Activated naive CD4-positive, alpha-beta T cell (primary cell): ENCODE measurements at regions not wholly inside any gene's neighbourhood (a gene's known extent, or its start where the extent isn't known, plus 50 kb on each side); places are given as distances from the start of the nearest gene placed in this dataset.

ENCODE experiments used
- DNase-seq, 4 experiments: peaks; one replicate each; lab custom pipeline; 2025; lab: John Stamatoyannopoulos, UW

- DNase-seq, result no peak
Measured at GRCh38 chr1:221431961-221432360, 309.9 kb downstream of the DUSP10 start.

GRCh38 chr1:221435504-221435904 is 306.4 kb downstream of the DUSP10 start:
- DNase-seq, result no peak

DNA sequence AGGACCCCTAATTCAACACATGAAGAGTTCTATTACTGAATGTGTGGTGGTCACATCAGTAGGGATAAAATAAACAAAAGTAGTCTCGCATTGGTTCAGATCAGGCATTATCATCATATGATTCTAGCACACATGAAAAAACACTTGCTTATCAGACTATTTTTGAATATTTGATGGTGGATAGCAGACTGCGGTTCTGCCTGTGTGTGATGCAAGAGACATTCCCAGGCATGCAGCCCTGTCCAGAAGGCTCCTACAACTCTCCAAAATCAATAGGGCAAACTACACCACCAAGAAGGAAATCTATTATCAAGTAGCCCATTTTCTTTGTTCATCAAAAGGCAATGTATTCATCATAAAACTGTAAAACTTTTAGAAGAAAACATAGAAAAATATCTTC is 304.7 kb downstream of the DUSP10 start:
- DNase-seq, result no peak

GRCh38 chr1:221437926-221438325 is 304.0 kb downstream of the DUSP10 start:
- DNase-seq, result no peak

GRCh38 chr1:221439008-221439746 is 302.7 kb downstream of the DUSP10 start:
- peak in 1 of 4 experiments; percentile 3 for DNase-seq

- no peak for DNase-seq
Measured at GRCh38 chr1:221439747-221440501, 302.0 kb downstream of the DUSP10 start.

DNA sequence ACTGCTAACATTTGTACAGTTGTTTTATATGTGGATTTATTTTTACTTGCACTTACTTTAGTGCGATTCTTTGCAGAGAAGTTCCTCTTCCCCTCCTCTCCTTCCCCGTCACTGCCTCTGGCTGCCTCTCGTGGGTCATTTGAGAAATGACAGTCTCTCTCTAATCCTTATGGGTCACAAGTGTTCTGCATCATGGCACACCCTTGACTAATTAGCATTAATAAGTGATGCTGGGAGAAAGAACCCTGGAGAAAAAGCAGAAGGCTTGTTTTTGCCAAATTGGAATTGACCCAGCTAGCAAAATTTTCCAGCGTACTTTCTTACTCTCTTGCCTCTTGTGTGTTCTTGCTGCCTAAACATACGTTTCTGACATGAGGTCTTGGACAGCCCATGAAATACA is 301.2 kb downstream of the DUSP10 start:
- no peak for DNase-seq

GRCh38 chr1:221442056-221442455 is 299.8 kb downstream of the DUSP10 start:
- DNase-seq, result no peak

- DNase-seq, result no peak
Measured at GRCh38 chr1:221444346-221444745, 297.5 kb downstream of the DUSP10 start.

DNA sequence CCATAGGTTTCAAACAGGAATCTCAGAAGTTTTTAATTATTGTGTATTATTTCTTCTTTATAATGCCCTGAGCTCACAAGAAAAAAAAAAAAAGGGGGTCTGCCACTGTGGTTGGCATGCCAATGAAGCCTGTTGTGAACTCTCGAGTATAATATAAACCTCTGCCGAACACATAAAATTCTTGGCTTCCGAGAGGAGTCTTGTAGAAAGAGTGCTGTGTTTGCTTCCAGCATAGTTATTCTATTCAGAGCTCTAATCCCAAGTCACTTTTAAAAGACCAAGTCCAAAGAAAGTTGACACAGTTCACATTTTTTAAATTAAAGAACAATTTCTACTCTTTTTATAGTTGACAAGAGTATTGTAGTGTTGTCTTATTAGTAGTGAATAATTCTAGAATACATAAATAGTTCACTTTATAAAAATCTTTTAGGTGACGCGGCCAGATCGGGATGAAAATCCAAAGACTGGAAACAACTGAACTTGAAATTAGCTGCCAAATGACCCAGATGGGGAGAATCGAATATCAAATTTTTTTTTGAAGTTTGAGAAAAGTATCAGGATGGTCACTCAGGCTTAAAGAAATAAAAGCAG is 293.2 kb downstream of the DUSP10 start:
- no peak for DNase-seq

- no peak for DNase-seq
Measured at GRCh38 chr1:221449194-221449593, 292.7 kb downstream of the DUSP10 start.

- DNase-seq, result no peak
Measured at GRCh38 chr1:221449801-221450470, 292.0 kb downstream of the DUSP10 start.

GRCh38 chr1:221451741-221452140 is 290.1 kb downstream of the DUSP10 start:
- DNase-seq, result no peak

DNA sequence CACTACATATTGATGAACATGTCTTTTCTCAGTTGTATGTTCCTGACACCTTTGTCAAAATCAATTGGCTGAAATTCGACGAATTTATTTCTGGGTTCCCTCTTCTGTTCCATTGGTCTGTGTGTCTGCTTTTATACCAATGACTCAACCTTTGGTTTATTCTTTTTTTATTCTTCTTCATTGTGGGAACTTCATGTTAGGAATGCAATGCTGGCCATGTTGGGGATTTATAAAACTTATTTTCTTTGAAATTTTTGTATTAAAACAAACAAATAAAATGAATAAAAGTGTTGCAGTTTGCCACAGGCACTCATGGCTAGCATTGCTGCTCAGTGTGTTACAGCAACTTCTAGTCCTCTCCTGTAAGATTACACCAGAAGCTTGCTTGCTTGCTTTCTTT is 287.8 kb downstream of the DUSP10 start:
- no peak for DNase-seq

- DNase-seq, result no peak
Measured at GRCh38 chr1:221456918-221457317, 285.0 kb downstream of the DUSP10 start.

DNA sequence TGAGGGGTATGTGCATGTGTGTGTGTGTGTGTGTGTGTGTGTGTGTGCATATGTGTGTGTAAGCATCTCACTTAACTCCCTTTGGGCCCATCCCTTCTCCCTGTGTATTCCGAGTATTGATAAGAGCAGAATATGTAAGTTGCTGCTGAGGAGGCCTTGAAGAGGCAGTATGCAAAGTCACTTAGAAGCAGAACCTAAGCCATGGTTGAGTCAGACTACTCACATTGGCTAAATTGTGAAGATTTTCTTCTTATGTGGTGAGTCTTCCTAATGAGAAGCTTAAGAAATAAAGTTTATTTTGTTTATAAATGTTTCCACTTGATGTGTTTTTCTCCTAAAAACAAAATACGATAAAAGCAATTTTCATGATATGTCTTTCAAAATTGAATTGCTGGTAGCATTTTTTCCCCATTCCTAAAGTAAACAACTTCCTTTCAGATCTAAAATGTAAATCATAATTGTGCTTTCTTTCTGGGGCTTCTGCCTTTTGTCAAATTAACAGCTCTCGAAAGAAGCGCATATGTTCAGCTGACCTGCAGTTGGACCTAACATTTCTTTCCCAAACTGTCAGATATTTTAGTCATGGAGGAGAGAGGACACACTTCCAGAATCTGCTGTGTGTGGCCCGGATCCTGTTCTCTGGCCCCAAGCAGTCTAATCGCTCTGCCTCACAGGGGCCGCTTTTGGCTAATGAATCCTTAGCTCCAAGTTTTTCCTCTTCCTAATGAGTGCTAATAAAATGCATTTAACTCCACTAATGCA is 284.0 kb downstream of the DUSP10 start:
- DNase-seq, result no peak

DNA sequence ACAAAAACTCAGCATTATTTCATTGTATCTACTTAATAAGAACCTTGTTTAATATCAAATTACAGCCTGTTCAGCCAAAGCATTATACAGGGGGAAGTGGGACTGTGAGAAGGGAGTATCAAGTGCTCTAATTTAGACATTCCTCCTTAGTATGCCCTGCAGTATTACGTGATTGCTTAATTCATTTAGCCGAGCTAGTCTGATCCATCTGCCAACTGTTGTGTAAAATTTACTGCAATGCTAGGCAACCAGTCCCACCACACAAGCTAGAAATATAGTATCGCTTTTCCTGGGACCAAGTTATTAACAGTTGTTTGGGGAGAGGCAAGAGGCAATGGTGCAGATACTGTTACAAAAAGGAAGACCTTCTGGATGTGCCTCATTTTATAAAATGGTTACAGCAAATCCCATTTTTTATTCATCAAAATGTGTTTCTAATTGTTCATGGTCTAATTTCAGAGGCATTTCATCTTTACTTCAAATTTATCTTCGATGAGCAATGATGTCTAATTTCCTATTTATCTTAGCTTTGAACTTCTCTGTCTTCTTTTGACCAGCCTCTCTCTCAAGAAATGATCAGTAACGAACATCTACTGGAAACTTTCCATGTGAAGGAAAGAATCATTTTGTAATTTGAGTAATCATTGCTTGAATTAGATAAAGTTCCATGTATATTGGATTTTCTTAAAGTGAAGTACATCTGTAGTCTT is 283.3 kb downstream of the DUSP10 start:
- no peak for DNase-seq

GRCh38 chr1:221459558-221459957 is 282.3 kb downstream of the DUSP10 start:
- no peak for DNase-seq

GRCh38 chr1:221462345-221462744 is 279.5 kb downstream of the DUSP10 start:
- DNase-seq, result no peak

GRCh38 chr1:221468546-221468945 is 273.3 kb downstream of the DUSP10 start:
- no peak for DNase-seq

GRCh38 chr1:221469476-221469875 is 272.4 kb downstream of the DUSP10 start:
- DNase-seq, result no peak
